GM21825 (cell line): ENCODE measurements at regions not wholly inside any gene's neighbourhood (a gene's known extent, or its start where the extent isn't known, plus 50 kb on each side); places are given as distances from the start of the nearest gene placed in this dataset.
"Not testable (repeated sequence)": the region's sequence is repeated elsewhere in the genome, so short reads cannot be mapped to it uniquely, and the experiment has no call there.

Source experiments
- ATAC-seq: cut with Tn5 transposase; IDR thresholded peaks from one replicate; pipeline ENCODE4 v1.9.1; 2021; ENCODE audit warnings: mild to moderate bottlenecking, moderate library complexity; ENCODE audit not compliant: unreplicated experiment

DNA sequence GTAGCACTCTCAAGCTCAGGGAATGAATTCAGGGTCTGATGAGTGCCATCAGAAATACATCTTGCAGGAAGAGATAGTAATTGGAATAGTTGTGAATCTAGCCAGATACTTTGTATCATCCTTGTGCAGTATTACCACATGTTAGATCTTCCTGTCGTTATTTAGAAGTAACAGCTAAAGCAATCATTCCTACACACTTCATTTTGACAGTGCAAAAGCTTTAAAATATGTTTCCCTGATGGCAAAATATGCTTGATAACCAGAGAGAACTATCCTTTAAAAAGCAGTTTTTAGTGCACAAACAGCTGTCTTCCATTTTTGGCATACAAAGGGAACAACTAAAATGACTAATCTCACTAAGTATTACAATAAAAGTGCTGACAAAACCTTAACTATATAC, 149.5 kb upstream of the SLC38A2 start:
- ATAC-seq, result no peak

DNA sequence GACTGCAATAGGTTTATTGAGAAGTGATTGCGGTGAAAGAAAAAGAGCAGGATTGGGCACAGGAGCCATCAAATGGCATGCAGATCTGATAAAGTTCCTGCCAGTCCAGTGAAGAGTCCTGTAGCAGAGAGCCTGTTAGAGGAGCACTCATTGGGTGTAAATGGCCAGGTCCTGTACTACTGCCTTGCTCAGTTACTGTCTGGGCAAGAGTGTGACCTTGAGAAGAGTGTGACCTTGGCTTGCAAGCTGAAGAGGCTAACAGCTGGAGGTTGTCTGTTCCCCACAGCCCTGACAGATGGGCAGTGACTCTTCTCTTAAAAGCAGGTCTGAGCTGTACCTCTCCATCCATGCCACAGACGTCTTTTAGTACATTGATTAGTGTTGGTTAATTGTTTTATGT, 148.6 kb upstream of the SLC38A2 start:
- no peak for ATAC-seq

DNA sequence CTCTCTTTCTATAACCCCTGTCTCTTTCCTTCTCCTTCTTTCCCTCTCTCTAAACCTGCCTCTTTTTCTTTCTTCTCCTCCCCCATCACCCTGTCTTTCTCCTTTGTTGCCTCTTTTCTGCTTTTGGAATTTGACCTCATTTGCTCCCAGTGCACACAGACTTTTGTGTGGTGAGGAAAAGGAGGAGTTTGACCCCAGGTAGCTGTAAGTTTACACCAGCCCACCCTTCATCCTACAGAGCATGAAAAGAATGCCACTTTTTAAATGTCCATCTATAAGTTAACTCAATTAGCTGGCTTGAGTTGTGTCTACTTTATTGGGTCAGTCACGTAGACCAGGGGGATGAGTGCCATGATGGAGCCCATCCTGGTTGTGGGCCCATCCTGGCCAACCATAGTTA, 146.8 kb upstream of the SLC38A2 start:
- no peak for ATAC-seq

DNA sequence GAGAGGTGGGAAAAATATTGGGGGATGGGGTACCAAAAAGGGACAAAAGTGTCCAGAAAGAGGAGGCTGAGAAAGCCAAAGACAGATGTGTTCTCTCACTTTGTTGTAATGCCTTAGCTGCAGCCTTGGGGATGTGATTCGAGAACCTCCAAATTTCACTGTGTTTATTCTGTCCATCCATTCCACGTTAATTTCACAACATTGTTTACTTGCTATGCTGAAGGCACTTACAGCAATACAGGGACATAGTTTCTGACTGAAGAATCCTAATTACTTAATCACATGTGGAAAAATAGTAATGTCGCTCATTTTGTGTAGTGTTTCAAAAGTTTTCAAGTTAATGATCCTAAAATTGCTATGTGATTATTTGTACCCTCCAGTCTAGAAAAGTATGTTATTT, 146.2 kb upstream of the SLC38A2 start:
- no peak for ATAC-seq

DNA sequence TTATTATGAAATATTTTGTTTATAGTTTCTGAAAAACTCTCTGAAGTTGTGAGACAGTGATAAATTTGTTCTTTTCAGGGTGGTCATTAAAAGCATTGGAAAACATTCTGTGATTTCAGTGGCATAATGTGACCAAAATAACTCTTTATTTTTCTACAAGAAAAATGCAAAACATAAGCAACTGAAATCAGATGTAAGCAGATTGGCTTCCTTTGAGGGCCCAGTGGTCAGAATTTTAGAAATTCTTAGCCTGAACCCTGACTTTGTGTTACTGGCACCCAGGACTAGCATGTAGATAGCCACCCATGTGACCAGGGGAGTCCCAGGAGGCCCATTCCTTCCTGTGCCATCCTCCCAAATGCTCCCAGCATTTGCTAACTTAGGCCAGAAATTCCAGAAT, 145.6 kb upstream of the SLC38A2 start:
- no peak for ATAC-seq

DNA sequence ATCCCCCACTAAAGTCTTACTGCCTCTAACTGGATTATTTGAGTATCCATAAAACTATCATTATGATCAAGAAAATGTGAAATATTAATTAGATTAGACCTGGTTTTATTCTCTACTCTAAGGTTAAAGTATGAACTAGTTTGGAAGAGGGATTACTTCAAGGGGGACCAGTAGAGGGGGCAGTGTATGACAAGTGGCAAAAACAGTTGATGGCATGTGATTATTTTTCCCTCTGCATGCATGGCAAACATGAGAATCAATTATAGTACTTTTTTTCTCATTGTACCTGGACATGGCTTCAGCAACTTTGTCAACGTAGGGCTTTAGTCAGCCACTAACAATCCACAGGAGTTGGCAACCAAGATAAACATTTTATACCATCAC, 145.0 kb upstream of the SLC38A2 start:
- peak; percentile 32 for ATAC-seq

DNA sequence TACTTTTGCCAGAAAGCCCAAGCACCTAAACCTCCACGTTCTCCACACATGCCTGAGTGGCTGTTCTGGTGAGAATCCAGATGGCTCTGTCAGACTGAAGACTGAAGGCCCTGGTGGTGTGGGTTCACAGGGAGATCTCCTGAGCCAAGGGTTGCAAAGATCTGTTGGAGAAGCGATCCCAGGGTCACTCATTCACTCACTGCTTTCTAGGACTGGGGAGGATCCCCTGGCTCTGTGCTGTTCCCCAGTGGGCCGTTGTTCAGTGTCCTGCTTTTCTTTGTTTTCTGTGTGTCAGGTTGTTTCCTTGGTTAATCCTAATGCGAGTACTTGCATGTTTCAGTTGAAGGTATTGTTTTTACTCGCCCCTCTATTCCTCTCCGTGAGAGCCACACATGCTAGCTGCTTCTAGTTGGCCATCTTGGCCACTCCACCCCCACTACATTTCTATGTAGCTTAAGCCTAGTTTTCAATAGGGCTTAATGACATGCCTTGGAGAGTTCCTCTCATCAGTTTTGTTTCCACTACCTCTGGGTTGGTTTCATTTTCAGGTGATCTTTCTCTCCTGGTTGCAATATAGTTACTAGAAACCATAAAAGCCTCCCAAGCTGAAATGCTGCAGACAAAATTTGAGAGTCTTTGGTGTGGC, 144.5 kb upstream of the SLC38A2 start:
- ATAC-seq, result peak; percentile 98

DNA sequence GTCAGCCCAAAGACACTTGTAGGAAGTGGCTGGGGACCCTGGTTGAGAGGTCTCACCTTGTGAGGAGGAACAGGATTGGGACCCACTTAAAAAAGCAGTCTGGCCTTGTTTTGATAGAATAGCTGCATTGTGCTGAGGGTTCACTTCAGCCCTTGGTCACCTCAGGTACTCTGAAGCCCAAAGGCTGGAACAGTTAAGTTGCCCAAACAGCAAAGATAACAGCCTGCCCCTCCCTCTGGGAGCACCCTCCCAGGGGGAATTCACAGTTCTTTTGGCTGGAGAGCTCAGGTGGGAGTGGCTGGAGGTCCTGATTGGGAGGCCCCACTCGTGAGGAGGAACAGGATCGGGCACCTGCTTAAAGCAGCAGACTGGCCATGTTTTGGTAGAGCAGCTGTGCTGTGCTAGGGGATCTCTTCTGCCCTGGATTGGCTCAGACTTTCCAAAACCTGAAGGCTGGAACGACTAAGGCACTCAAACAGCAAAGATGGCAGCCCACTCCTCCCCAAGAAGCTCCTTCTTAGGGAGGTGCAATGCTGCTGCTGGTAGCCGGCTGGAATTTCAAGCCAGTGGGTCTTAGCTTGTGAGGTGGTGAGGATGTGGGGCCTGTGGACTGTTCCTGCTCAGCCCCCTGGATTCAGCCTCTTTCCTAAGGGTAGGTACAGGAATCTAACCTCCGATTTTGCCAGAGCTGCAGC, 143.8 kb upstream of the SLC38A2 start:
- ATAC-seq, result no peak

DNA sequence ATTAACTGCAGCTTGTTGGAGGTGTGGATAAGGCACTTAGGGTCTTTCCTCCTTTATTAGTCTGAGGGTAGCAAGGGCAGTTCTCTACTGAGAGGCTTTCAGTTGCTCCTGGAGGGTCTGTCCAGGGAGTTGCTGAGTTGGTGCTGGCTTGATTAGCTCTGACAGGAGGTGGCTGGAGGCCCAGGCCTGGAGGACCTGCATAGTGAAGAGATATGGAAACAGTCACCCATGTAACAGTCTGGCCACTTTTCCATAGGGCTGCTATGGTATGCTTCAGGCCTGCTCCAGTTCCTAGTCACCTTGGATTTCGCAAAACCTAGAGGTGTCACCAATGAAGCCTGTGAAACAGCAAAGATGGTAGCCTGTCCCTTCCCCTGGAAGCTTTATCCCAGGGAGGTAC, 143.3 kb upstream of the SLC38A2 start:
- no peak for ATAC-seq

DNA sequence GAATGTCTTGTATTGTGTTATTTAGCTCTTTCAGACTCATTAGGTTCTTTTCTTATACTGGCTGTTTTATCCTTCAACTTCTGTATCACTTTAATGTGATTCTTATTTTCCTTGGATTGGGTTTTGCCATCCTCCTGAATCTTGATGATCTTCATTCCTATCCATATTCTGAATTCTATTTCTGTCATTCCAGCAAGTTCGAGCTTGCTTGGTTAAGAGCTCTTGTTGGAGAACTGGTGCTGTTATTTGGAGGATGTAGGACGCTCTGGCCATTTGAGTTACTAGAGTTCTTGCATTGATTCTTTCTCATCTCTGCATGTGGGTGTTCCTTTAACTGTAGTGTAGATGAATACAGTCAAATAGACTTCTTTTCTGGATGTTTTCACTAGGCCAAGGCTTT, 142.3 kb upstream of the SLC38A2 start:
- no peak for ATAC-seq

DNA sequence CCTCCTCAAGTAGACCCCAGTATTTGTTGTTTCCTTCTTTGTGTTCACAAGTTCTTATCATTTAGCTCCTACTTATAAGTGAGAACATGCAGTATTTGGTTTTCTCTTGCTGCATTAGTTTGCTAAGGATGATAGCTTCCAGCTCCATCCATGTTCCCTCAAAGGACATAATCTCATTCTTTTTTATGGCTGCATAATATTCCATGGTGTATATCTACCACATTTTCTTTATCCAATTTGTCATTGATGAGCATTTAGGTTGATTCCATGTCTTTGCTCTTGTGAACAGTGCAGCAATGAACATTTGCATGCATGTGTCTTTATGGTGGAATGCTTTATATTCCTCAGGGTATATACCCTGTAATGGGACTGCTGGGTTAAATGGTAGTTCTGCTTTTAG, 137.7 kb upstream of the SLC38A2 start:
- ATAC-seq, result not testable (repeated sequence)

DNA sequence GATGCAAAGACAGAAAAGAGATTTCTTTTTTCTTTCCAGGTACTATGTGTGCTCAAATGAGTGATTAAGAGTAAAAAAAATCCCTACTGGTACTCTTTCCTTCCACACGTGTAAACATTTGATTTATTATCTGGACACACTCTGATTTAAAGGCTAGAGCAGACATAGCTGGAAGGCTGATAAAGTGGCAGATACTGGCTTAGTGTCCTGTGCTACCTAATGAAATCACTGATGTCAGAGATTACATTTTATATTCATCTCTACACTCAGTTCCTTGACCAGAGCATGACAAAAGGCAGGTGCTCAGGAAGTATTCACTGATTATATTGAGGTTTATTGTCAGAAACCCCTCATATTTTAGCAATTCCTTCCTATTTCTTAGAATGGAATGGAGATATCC, 136.6 kb upstream of the SLC38A2 start:
- ATAC-seq, result no peak

DNA sequence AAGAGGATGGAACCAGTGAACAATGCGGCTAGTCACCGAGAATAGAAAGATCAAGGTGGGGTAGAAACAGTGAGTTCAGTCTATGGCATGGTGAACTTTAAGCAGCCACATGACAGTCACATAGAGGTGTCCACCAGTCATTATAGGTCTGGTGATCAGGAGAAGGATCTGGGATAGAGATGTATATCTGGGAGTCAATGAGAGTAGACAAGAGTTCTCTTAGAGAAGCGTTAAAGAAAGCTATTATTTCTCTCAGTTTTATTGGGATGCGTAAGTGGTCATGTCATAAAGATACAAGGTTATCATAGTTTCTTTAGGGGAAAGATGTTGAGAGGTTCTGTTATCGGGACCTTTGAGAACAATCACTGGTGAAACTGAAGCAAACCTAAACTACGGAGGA, 136.1 kb upstream of the SLC38A2 start:
- no peak for ATAC-seq

DNA sequence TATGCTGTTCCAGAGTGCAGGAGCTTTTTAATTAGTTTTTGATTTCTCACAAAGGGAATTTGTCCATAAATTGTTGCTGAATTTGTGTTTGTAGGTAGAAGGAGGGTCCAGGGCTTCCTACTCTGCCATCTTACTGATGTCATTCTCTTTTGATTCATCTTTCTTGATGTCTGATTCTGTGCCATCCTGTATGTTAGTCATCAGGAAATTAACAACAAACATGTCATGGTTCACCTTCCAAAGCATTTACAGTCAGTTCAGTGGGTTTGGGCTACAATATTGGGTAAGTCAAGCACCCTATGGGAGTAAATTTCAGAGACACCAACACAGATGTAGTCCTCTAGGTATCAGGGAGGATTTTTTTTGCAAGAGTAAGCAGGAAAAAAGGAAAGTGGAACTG, 135.2 kb upstream of the SLC38A2 start:
- ATAC-seq, result no peak

DNA sequence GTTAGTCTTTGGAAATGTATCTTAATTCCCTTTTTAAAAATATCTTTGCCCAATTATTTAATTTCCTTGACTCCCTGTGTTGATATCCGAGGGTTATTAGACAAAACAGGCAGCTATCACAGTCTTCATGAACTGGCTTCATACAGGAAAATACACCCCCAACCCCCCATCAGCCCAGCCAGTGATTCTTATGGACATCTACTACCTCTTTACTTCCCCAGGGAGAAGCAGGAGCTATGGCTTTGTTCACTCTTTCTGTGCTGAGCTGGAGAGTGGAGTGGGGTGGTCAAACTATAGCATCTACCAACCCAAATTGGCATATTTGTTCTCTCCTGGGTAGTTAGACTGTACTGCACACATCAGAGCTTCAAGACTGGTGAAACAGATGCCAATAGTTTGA, 134.4 kb upstream of the SLC38A2 start:
- ATAC-seq, result no peak

DNA sequence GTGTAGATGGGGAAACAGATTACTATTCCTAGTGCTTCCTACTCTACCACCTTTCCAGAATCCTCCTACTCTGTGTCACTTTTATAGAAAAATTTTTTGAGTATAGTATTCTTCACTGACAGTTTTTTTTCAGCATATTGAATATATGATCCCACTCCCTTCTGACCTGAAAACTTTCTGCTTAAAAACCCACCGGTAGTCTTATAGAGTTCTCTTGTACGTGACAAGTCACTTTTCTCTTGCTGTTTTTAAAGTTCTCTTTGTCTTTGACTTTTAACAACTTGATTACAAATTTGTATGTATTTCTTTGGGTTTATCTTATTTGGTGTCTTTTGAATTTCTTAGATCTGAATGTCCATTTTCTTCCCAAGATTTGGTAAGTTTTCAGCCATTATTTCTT, 133.6 kb upstream of the SLC38A2 start:
- ATAC-seq, result no peak

DNA sequence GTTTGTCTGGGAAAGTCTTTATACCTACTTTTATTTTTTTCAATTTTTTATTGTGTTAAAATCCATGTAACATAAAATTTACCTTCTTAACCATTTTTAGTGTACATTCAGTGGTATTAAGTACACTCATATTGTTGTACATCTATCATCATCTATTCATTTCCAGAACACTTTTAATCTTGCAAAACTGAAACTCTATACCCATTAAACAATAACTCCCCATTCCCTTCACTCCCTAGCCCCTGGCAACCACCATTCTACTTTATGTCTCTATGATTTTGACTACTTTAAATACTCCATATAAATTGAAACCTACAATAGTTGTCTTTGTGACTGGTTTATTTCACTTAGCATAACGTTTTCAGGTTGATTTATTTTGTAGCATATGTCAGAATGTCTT, 131.9 kb upstream of the SLC38A2 start:
- no peak for ATAC-seq

DNA sequence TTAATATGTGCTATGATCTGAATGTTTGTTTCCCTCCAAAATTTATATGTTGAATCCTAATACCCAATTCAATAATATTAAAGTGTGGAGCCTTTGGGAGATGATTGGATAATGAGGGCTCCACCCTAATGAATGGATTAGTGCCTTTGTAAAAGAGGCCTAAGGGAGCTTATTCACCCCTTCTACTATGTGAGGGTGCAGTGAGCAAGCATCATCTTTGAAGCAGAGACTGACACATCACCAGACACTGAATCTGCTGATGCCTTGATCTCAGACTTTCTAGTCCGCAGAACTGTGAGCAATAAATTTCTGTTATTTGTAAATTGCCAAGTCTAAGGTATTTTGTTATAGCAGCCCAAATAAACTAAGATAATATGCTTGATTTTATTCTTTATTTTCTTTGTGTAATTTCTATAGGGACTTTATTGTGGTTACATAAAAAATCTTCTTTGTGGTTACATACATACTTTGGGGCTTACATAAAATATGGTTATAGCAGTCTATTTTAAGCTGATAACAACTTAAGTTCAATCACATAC, 131.1 kb upstream of the SLC38A2 start:
- no peak for ATAC-seq

DNA sequence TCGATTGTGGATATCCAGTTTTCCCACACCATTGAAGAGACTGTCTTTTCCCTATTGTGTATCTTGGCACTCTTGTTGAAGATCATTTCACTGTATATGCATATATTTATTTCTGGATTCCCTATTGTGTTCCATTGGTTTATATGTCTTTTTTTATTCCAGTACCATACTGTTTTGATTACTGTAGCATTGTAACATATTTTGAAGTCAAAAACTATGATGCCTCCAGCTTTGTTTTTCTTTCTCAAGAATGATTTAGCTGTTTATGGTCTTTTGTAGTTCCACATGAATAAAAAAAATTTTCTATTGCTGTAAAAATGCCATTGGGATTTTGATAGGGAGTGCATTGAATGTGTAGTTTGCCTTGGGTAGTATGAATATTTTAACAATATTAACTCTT, 128.1 kb upstream of the SLC38A2 start:
- no peak for ATAC-seq

DNA sequence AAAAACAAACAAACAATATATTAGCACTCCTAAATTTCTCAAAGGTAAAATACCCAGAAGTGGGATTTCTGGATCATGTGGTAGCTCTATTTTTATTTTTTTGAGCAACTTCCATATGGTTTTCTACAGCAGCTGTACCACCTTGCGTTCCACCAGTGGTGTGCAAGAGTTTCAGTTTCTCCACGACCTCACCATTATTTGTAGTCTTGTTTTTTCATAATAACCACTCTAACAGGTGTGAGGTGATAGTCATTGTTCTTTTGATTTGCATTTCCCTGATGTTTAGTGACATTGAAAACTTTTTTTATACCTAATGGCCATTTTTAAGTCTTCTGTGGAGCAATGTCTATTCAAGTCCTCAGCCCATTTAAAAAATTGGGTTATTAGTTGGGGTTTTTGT, 127.3 kb upstream of the SLC38A2 start:
- ATAC-seq, result no peak

DNA sequence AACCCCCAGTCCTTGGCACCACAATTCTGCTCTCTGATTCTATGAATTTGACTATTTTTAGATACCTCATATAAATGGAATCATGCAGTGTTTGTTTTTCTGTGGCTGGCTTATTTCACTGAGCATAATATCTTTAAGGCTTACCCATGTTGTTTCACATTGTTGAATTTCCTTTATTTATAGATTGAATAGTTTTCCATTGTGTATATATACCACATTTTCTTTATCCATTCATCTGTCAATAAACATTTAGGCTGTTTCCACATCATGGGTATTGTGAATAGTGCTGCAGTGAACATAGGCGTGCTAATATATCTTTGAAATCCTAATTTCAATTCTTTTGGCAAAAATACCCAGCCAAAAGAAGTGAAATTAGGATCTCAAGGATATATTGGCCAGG, 126.7 kb upstream of the SLC38A2 start:
- ATAC-seq, result no peak

DNA sequence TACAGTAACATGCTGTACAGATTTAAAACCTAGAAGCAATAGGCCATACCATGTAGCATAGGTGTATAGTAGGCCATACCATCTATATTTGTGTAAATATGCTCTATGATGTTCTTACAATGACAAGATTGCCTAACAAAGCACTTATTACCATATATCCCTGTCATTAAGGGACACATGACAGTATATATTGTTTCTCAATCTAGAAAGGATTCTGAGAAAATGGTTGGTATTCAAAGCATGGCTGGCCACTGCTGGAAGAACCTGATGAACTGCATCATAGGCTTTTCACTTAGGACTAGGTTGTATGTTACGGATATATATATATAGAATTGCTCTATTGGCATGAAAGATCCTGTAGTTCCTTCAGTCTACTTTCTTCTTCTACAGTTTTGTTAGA, 125.2 kb upstream of the SLC38A2 start:
- ATAC-seq, result no peak

DNA sequence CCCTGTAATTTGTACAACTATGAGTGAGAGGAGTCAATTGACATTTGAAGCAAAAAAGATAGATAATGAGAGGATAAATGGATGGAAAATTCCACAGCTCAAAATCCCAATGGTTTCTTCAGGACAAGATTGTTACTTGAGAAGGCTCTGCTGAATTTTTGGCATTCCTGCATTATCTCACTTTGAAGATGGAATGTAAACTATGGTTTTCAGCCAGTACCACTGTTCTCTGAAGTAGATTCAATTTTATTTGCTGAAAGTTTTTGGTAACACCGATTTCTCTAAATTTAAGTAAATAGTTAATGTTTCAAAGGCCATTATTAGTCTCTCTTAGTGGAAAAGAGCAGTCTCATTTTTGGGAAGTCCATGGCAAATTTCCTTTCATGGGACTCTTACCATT, 121.9 kb upstream of the SLC38A2 start:
- no peak for ATAC-seq
